WTC11 (cell line): ENCODE measurements at regions not wholly inside any gene's neighbourhood (a gene's known extent, or its start where the extent isn't known, plus 50 kb on each side); places are given as distances from the start of the nearest gene placed in this dataset.
"Not testable (repeated sequence)": the region's sequence is repeated elsewhere in the genome, so short reads cannot be mapped to it uniquely, and the experiment has no call there.

Experiments used
- ATAC-seq: fragments of 200-7000 bp; cut with Tn5 transposase; 2 replicates; pipeline ENCODE4 v1.10.0; 2021; ENCODE audit warnings: mild to moderate bottlenecking, moderate library complexity
- CTCF ChIA-PET: fragments of 300-600 bp; sonication (Branson Sonifier 250); formaldehyde crosslinking; loops from one replicate; lab custom pipeline; 2021; ENCODE audit warnings: antibody characterized with exemption; lab: Charles Lee
- POLR2A ChIA-PET: fragments of 350-600 bp; sonication (Branson Sonifier 250); formaldehyde crosslinking; loops from one replicate; lab custom pipeline; 2021; ENCODE audit warnings: antibody characterized with exemption; lab: Charles Lee
- DNase-seq: peaks from one replicate; pipeline ENCODE4 v3.0.0; 2021; ENCODE audit warnings: low spot score
- H3K27ac Mint-ChIP-seq: 2 replicates; pipeline ENCODE4 v1.8.0; 2021; ENCODE audit warnings: mixed read lengths
- H3K27me3 Mint-ChIP-seq: 2 replicates; pipeline ENCODE4 v1.8.0; 2021; ENCODE audit warnings: low read depth, mild to moderate bottlenecking, moderate library complexity, mixed read lengths
- H3K36me3 Mint-ChIP-seq: 2 replicates; pipeline ENCODE4 v1.8.0; 2021; ENCODE audit warnings: mixed read lengths
- H3K4me1 Mint-ChIP-seq: 2 replicates; pipeline ENCODE4 v1.8.0; 2022; ENCODE audit warnings: mixed read lengths
- H3K4me3 Mint-ChIP-seq: 2 replicates; pipeline ENCODE4 v1.8.0; 2021; ENCODE audit warnings: mild to moderate bottlenecking, moderate library complexity, mixed read lengths
- H3K9me3 Mint-ChIP-seq: 2 replicates; pipeline ENCODE4 v1.8.0; 2021; ENCODE audit warnings: mixed read lengths
- EMX1 ChIP-seq: fragments of 250-450 bp; sonication (Bioruptor Pico); IDR thresholded peaks from 2 replicates; pipeline ENCODE4 v1.8.0; 2021; ENCODE audit warnings: mild to moderate bottlenecking
- GTF2I ChIP-seq: fragments of 250-450 bp; sonication (Bioruptor Pico); conservative IDR thresholded peaks from 2 replicates; pipeline ENCODE4 v1.4.0; 2021; ENCODE audit warnings: mild to moderate bottlenecking
- KAT7 ChIP-seq: sonication (generic); formaldehyde crosslinking; IDR thresholded peaks from 2 replicates; pipeline ENCODE4 v1.8.1; 2023; ENCODE audit warnings: missing genetic modification reagents, mild to moderate bottlenecking, borderline replicate concordance
- RELA ChIP-seq: sonication (generic); formaldehyde crosslinking; IDR thresholded peaks from 2 replicates; pipeline ENCODE4 v1.8.1; 2022; ENCODE audit warnings: missing genetic modification reagents, mild to moderate bottlenecking, borderline replicate concordance
- SOX15 ChIP-seq: fragments of 250-450 bp; sonication (Bioruptor Pico); IDR thresholded peaks from 2 replicates; pipeline ENCODE4 v1.9.0; 2021; ENCODE audit warnings: mild to moderate bottlenecking
- TEAD4 ChIP-seq: sonication (generic); formaldehyde crosslinking; IDR thresholded peaks from 2 replicates; pipeline ENCODE4 v1.8.0; 2022; ENCODE audit warnings: mild to moderate bottlenecking, missing genetic modification reagents
- ZNF138 ChIP-seq: sonication (generic); formaldehyde crosslinking; conservative IDR thresholded peaks from 2 replicates; pipeline ENCODE4 v1.8.1; 2022; ENCODE audit warnings: mild to moderate bottlenecking, moderate library complexity, missing genetic modification reagents
- TF ChIP-seq, protein P1 (sequence below): sonication (generic); formaldehyde crosslinking; IDR thresholded peaks from 2 replicates; pipeline ENCODE4 v1.8.0; 2022; ENCODE audit warnings: mild to moderate bottlenecking, missing genetic modification reagents
- TF ChIP-seq, protein P2 (sequence below): sonication (generic); formaldehyde crosslinking; IDR thresholded peaks from 2 replicates; pipeline ENCODE4 v1.8.0; 2023; ENCODE audit warnings: mild to moderate bottlenecking, missing genetic modification reagents
- TF ChIP-seq, protein P3 (sequence below): fragments of 250-450 bp; sonication (Bioruptor Pico); IDR thresholded peaks from 2 replicates; pipeline ENCODE4 v1.9.0; 2021; ENCODE audit warnings: moderate library complexity, mild to moderate bottlenecking, inconsistent platforms, borderline replicate concordance
- TF ChIP-seq, protein P4 (sequence below): sonication (generic); formaldehyde crosslinking; IDR thresholded peaks from 2 replicates; pipeline ENCODE4 v1.8.1; 2022; ENCODE audit warnings: mild to moderate bottlenecking, moderate library complexity, missing genetic modification reagents
- TF ChIP-seq, protein P5 (sequence below): sonication (generic); formaldehyde crosslinking; IDR thresholded peaks from 2 replicates; pipeline ENCODE4 v1.8.0; 2023; ENCODE audit warnings: missing genetic modification reagents
- TF ChIP-seq, protein P6 (sequence below): fragments of 250-450 bp; sonication (Bioruptor Pico); IDR thresholded peaks from 2 replicates; pipeline ENCODE4 v1.9.0; 2021; ENCODE audit warnings: mild to moderate bottlenecking, borderline replicate concordance

DNA sequence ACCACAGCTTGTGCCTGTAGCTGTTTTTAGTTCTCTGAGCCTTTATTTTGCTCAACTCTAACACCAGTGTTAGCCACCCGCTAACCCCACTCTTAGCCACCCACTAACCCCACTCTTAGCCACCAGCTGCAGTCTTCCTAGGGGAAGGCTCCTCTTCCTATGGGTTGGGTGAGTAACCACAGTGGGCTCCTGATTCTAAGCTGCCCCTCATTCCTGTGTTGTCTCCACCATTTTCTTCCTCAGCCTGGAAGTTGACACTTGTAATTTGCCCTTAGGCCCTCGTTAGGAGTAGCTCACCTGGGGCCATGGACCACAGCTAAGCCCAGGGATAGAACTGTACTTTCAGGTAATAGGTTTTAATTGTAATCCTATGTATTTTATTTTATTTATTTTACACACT lies 782.9 kb upstream of the TPTE start:
- Mint-ChIP-seq H3K9me3 (no peaks in the 10 kb centered on the region; the same call in 1 of the 2 replicates), H3K27me3 (peaks cover 25% of the 10 kb centered on the region), H3K36me3 (peaks cover 38% of the 10 kb centered on the region), H3K4me1 (no peaks in the 10 kb centered on the region), H3K27ac (no peak overlapping the region), H3K4me3 (no peak overlapping the region)
- no peak for ATAC-seq
- no peak for TF ChIP-seq EMX1 (CRISPR knock-in tag)
- ChIA-PET POLR2A (no interaction called here), CTCF (no interaction called here)
- DNase-seq, result no peak

DNA sequence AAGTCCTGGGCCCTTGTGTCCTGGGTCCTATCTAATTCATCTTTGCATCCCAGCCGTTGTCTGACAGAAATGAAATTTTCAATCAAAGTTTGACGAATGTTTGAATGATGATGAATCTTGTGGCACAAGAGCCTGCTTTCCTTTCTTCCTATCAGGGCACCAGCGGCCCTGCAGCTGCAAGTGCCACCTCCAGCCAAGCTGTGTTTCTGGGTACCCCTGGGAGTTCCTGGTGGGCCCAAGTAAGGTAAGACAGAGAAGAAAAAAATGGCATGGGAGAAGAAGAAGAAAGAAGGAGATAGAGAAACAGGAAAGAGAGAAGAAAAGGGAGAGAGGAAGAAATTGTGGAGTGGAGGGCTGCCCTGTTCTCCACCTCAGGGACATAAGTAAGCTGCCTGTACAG lies 782.1 kb upstream of the TPTE start:
- no peak overlapping the region for H3K4me3 Mint-ChIP-seq
- TF ChIP-seq, protein P1, sequence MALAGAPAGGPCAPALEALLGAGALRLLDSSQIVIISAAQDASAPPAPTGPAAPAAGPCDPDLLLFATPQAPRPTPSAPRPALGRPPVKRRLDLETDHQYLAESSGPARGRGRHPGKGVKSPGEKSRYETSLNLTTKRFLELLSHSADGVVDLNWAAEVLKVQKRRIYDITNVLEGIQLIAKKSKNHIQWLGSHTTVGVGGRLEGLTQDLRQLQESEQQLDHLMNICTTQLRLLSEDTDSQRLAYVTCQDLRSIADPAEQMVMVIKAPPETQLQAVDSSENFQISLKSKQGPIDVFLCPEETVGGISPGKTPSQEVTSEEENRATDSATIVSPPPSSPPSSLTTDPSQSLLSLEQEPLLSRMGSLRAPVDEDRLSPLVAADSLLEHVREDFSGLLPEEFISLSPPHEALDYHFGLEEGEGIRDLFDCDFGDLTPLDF (CRISPR knock-in tag), result no peak
- TF ChIP-seq, protein P2, sequence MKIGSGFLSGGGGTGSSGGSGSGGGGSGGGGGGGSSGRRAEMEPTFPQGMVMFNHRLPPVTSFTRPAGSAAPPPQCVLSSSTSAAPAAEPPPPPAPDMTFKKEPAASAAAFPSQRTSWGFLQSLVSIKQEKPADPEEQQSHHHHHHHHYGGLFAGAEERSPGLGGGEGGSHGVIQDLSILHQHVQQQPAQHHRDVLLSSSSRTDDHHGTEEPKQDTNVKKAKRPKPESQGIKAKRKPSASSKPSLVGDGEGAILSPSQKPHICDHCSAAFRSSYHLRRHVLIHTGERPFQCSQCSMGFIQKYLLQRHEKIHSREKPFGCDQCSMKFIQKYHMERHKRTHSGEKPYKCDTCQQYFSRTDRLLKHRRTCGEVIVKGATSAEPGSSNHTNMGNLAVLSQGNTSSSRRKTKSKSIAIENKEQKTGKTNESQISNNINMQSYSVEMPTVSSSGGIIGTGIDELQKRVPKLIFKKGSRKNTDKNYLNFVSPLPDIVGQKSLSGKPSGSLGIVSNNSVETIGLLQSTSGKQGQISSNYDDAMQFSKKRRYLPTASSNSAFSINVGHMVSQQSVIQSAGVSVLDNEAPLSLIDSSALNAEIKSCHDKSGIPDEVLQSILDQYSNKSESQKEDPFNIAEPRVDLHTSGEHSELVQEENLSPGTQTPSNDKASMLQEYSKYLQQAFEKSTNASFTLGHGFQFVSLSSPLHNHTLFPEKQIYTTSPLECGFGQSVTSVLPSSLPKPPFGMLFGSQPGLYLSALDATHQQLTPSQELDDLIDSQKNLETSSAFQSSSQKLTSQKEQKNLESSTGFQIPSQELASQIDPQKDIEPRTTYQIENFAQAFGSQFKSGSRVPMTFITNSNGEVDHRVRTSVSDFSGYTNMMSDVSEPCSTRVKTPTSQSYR (CRISPR knock-in tag), result no peak
- TF ChIP-seq TEAD4 (CRISPR knock-in tag), result no peak
- TF ChIP-seq, protein P3, sequence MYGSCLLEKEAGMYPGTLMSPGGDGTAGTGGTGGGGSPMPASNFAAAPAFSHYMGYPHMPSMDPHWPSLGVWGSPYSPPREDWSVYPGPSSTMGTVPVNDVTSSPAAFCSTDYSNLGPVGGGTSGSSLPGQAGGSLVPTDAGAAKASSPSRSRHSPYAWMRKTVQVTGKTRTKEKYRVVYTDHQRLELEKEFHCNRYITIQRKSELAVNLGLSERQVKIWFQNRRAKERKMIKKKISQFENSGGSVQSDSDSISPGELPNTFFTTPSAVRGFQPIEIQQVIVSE, result no peak
- no peak for TF ChIP-seq GTF2I (CRISPR knock-in tag)
- TF ChIP-seq, protein P4, sequence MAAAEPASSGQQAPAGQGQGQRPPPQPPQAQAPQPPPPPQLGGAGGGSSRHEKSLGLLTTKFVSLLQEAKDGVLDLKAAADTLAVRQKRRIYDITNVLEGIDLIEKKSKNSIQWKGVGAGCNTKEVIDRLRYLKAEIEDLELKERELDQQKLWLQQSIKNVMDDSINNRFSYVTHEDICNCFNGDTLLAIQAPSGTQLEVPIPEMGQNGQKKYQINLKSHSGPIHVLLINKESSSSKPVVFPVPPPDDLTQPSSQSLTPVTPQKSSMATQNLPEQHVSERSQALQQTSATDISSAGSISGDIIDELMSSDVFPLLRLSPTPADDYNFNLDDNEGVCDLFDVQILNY (CRISPR knock-in tag), result no peak
- TF ChIP-seq ZNF138 (CRISPR knock-in tag), result no peak
- TF ChIP-seq KAT7, result no peak
- TF ChIP-seq, protein P5, sequence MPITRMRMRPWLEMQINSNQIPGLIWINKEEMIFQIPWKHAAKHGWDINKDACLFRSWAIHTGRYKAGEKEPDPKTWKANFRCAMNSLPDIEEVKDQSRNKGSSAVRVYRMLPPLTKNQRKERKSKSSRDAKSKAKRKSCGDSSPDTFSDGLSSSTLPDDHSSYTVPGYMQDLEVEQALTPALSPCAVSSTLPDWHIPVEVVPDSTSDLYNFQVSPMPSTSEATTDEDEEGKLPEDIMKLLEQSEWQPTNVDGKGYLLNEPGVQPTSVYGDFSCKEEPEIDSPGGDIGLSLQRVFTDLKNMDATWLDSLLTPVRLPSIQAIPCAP (CRISPR knock-in tag), result no peak
- TF ChIP-seq SOX15 (CRISPR knock-in tag), result no peak
- TF ChIP-seq RELA (CRISPR knock-in tag), result no peak
- TF ChIP-seq, protein P6, sequence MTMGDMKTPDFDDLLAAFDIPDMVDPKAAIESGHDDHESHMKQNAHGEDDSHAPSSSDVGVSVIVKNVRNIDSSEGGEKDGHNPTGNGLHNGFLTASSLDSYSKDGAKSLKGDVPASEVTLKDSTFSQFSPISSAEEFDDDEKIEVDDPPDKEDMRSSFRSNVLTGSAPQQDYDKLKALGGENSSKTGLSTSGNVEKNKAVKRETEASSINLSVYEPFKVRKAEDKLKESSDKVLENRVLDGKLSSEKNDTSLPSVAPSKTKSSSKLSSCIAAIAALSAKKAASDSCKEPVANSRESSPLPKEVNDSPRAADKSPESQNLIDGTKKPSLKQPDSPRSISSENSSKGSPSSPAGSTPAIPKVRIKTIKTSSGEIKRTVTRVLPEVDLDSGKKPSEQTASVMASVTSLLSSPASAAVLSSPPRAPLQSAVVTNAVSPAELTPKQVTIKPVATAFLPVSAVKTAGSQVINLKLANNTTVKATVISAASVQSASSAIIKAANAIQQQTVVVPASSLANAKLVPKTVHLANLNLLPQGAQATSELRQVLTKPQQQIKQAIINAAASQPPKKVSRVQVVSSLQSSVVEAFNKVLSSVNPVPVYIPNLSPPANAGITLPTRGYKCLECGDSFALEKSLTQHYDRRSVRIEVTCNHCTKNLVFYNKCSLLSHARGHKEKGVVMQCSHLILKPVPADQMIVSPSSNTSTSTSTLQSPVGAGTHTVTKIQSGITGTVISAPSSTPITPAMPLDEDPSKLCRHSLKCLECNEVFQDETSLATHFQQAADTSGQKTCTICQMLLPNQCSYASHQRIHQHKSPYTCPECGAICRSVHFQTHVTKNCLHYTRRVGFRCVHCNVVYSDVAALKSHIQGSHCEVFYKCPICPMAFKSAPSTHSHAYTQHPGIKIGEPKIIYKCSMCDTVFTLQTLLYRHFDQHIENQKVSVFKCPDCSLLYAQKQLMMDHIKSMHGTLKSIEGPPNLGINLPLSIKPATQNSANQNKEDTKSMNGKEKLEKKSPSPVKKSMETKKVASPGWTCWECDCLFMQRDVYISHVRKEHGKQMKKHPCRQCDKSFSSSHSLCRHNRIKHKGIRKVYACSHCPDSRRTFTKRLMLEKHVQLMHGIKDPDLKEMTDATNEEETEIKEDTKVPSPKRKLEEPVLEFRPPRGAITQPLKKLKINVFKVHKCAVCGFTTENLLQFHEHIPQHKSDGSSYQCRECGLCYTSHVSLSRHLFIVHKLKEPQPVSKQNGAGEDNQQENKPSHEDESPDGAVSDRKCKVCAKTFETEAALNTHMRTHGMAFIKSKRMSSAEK, result no peak
- CTCF ChIA-PET, result no interaction called here
- H3K27ac Mint-ChIP-seq, result no peak overlapping the region
- DNase-seq (no peak), ATAC-seq (no peak)
- no peaks in the 10 kb centered on the region; the same call in 1 of the 2 replicates for H3K9me3 Mint-ChIP-seq
- H3K36me3 Mint-ChIP-seq, result peaks cover 38% of the 10 kb centered on the region
- no peaks in the 10 kb centered on the region for H3K4me1 Mint-ChIP-seq
- H3K27me3 Mint-ChIP-seq, result peaks cover 25% of the 10 kb centered on the region
- POLR2A ChIA-PET, result no interaction called here

DNA sequence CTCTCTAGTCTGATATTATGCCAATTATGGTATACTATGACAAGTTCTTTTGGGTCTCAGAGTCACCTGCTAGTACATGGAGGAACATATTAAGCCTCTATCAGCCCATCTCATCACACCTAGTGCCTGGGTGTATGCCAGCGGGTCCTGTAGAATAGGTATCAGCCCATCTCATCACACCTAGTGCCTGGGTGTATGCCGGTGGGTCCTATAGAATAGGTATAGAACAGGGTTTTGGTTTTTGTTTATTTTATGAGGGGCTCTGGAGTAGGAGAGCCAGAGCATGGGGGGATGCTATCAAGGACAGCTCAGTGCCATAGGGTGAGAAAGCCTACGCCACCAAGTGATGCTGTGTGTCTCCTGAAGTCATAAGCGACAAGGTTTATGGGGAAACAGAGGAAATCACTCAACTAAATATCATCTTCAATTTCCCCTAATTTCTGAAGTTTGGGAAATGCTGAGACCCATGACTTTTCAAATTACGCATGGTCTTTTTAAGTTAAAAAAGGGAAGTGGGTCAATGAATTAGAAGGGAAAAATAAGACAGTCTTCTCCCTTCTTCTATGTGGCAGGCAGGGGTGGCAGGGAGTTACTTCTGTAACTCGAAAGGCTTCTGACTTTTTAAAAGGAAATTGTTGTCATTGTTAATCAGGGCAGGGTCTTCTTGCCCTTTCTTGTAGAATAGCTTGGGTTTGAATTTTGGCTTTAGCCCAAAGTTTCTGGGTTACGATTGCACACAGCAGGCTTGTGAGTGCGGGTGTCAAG lies 781.0 kb upstream of the TPTE start:
- ATAC-seq, H3K9me3 Mint-ChIP-seq, H3K4me3 Mint-ChIP-seq, H3K27ac Mint-ChIP-seq, DNase-seq, CTCF ChIA-PET, H3K4me1 Mint-ChIP-seq, POLR2A ChIA-PET: not testable (repeated sequence)
- H3K27me3 Mint-ChIP-seq, result peaks cover 25% of the 10 kb centered on the region
- H3K36me3 Mint-ChIP-seq, result peaks cover 38% of the 10 kb centered on the region

DNA sequence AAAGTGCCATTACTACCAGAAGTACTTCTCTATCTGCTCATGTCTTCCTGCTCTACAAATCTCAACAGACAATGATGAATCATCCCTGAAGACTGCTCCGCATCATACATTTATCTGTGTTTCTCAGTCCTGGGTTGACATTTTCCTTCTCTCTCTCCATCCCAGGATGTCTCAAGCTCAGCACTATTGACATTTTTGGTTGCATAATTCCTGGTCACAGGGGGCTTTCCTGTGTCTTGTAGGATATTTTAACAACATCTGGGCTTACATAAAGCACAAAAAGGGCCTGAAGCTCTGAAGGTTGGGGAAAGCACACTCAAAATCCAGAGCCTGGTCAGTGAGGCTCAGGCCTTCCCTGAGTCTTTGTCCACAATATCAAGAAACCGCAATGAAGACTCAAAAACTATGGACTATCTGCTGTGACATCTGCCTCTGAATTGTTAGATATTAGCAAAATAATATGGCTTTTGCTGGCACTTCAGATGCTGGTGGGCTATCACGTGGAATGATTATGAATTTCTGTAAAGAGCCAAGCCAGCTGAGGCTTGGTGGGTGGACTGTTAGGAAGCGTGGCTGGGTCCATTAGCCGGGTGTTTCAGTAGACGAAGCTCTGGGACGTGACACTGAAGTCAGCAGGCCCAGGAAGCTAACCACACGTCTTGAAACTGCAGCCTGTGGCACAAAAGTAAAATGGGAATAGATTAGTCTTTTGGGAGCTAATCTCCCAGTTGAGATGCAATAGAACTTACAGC lies 780.2 kb upstream of the TPTE start:
- DNase-seq, ATAC-seq, POLR2A ChIA-PET, H3K27ac Mint-ChIP-seq, CTCF ChIA-PET, H3K4me3 Mint-ChIP-seq, H3K4me1 Mint-ChIP-seq, H3K9me3 Mint-ChIP-seq: not testable (repeated sequence)
- H3K36me3 Mint-ChIP-seq, result peaks cover 38% of the 10 kb centered on the region
- peaks cover 25% of the 10 kb centered on the region for H3K27me3 Mint-ChIP-seq

DNA sequence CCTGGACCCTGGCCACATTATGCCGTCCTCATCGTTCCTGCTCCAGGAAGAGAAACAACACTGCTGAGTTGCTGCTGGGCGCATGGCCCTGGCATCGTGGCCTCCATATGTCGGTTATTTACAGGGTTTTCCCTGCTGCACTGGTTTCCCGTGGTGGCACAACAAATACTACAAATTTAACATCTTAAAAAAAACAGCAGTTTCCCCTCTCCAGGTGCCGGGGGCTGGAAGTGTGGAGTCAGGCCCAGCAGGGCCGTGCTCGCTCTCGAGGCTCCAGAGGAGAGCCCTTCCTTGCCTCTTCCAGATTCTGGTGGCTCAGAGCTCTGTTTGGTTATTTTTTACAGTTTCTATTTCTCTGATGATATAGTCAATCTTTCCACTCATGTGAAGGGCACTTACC lies 777.8 kb upstream of the TPTE start:
- CTCF ChIA-PET, POLR2A ChIA-PET, ATAC-seq, H3K27ac Mint-ChIP-seq, DNase-seq, H3K9me3 Mint-ChIP-seq, H3K4me1 Mint-ChIP-seq, H3K4me3 Mint-ChIP-seq: not testable (repeated sequence)
- Mint-ChIP-seq H3K27me3 (peaks cover 28% of the 10 kb centered on the region), H3K36me3 (peaks cover 52% of the 10 kb centered on the region)
